ENCODE measurements at regions not wholly inside any gene's neighbourhood (a gene's known extent, or its start where the extent isn't known, plus 50 kb on each side); places are given as distances from the start of the nearest gene placed in this dataset.

GRCh38 chr5:20615888-20616563 lies 628.0 kb upstream of the CDH18 start (continued):
- TF ChIP-seq ZNF569 (CRISPR knock-in tag; IDR thresholded peaks at IDR 0.05; ENCODE audit: borderline replicate concordance) (no peak), KLF12 (CRISPR knock-in tag; IDR thresholded peaks at IDR 0.05; ENCODE audit: borderline replicate concordance) (no peak), PCBP1 (IDR thresholded peaks at IDR 0.05; ENCODE audit: borderline replicate concordance, low read depth, low read length) (no peak)

- WGBS (ENCODE audit: low lambda C conversion rate): 30% methylated on average over 6 of the region's 6 CpGs
- TF ChIP-seq ZNF83 (CRISPR knock-in tag; IDR thresholded peaks at IDR 0.05; ENCODE audit: borderline replicate concordance): no peak
- no peak for TF ChIP-seq ZNF629 (CRISPR knock-in tag; conservative IDR thresholded peaks at IDR 0.05)
- no peak for TF ChIP-seq ZNF766 (CRISPR knock-in tag; IDR thresholded peaks at IDR 0.05; ENCODE audit: borderline replicate concordance)
- TF ChIP-seq CCDC6 (CRISPR knock-in tag; IDR thresholded peaks at IDR 0.05): no peak
- no peaks in the 10 kb centered on the region for H3K4me1 ChIP-seq (ENCODE audit: insufficient read depth, low read length)
- H3K9me3 ChIP-seq (ENCODE audit: low read length): peaks cover 7% of the 10 kb centered on the region
- POLR2A ChIA-PET: no interaction called here
- no peak for DNase-seq (ENCODE audit: low spot score)
- H3K27me3 ChIP-seq (ENCODE audit: control insufficient read depth in 1 of 2, insufficient read depth in 2 of 2, low read length in 2 of 2): no peaks in the 10 kb centered on the region; a peak in 1 of 5 replicates
- no peaks in the 10 kb centered on the region for H3K36me3 ChIP-seq (replicated peaks in 1 of 2; ENCODE audit: control insufficient read depth in 1 of 2, insufficient read depth in 2 of 2, low read length in 2 of 2)
- H2AFZ ChIP-seq (ENCODE audit: low read length): no peak overlapping the region
- BruUV-seq (replicated peaks): no TSS peak
- H3K79me2 ChIP-seq (ENCODE audit: insufficient read depth, low read length): no peaks in the 10 kb centered on the region
- ATAC-seq: no peak
- H3K4me3 ChIP-seq (replicated peaks in 1 of 3; ENCODE audit: insufficient read depth in 1 of 3, low read depth in 2 of 3, low read length in 3 of 3): no peak overlapping the region
- no peak overlapping the region for H3K27ac ChIP-seq (ENCODE audit: extremely low read length, insufficient read depth, low read length)
- no peak overlapping the region for H3K9ac ChIP-seq (ENCODE audit: insufficient read depth, low read depth, low read length)
- in situ Hi-C loops (cut with HindIII; ENCODE audit: extremely low pct_ligation_motif_present, low pct_unique_long_range_greater_than_20kb): no loop called here
- FAIRE-seq: no peak
- H3K4me2 ChIP-seq (ENCODE audit: low read depth, low read length): no peak overlapping the region
- intact Hi-C loops (cut with micrococcal nuclease; ENCODE audit: unreplicated experiment): no loop called here
- no peaks in the 10 kb centered on the region for H4K20me1 ChIP-seq (ENCODE audit: insufficient read depth, low read length)
- CTCF ChIA-PET (ENCODE audit: low intra/inter-chr PET ratio, low total read pairs): no interaction called here
Measured at GRCh38 chr5:20611620-20612019, 623.6 kb upstream of the CDH18 start.

- intact Hi-C loops (cut with micrococcal nuclease; ENCODE audit: unreplicated experiment) (no loop called here), in situ Hi-C loops (cut with HindIII; ENCODE audit: extremely low pct_ligation_motif_present, low pct_unique_long_range_greater_than_20kb) (no loop called here)
- TF ChIP-seq NCOA2 (CRISPR knock-in tag; IDR thresholded peaks at IDR 0.05) (no peak), ZSCAN31 (CRISPR knock-in tag; IDR thresholded peaks at IDR 0.05; ENCODE audit: low read depth) (no peak), DZIP1 (CRISPR knock-in tag; IDR thresholded peaks at IDR 0.05) (no peak)
- no peaks in the 10 kb centered on the region for H3K4me1 ChIP-seq (ENCODE audit: insufficient read depth, low read length)
- no peak for DNase-seq (ENCODE audit: low spot score)
- H3K4me2 ChIP-seq (ENCODE audit: low read depth, low read length): no peak overlapping the region
- BruUV-seq (replicated peaks): no TSS peak
- H3K36me3 ChIP-seq (replicated peaks in 1 of 2; ENCODE audit: control insufficient read depth in 1 of 2, insufficient read depth in 2 of 2, low read length in 2 of 2): no peaks in the 10 kb centered on the region
- CTCF ChIA-PET (ENCODE audit: low intra/inter-chr PET ratio, low total read pairs): no interaction called here
- no peak overlapping the region for H3K4me3 ChIP-seq (replicated peaks in 1 of 3; ENCODE audit: insufficient read depth in 1 of 3, low read depth in 2 of 3, low read length in 3 of 3)
- peaks cover 7% of the 10 kb centered on the region for H3K9me3 ChIP-seq (ENCODE audit: low read length)
- no peak for FAIRE-seq
- POLR2A ChIA-PET: no interaction called here
- H3K27me3 ChIP-seq (ENCODE audit: control insufficient read depth in 1 of 2, insufficient read depth in 2 of 2, low read length in 2 of 2): no peaks in the 10 kb centered on the region; a peak in 1 of 5 replicates
- 5% methylated on average over 4 of the region's 4 CpGs for WGBS (ENCODE audit: low lambda C conversion rate)
- H2AFZ ChIP-seq (ENCODE audit: low read length): no peak overlapping the region
- no peaks in the 10 kb centered on the region for H4K20me1 ChIP-seq (ENCODE audit: insufficient read depth, low read length)
- H3K27ac ChIP-seq (ENCODE audit: extremely low read length, insufficient read depth, low read length): no peak overlapping the region
- no peaks in the 10 kb centered on the region for H3K79me2 ChIP-seq (ENCODE audit: insufficient read depth, low read length)
- ATAC-seq: no peak
- H3K9ac ChIP-seq (ENCODE audit: insufficient read depth, low read depth, low read length): no peak overlapping the region
Measured at GRCh38 chr5:20610681-20611080, 622.7 kb upstream of the CDH18 start.
